ENCODE measurements at regions not wholly inside any gene's neighbourhood (a gene's known extent, or its start where the extent isn't known, plus 50 kb on each side); places are given as distances from the start of the nearest gene placed in this dataset.

GRCh38 chr16:16881814-16882213, 502.9 kb downstream of the NPIPA7 start:
- H3K4me3 ChIP-seq (ENCODE audit: low read depth in 1 of 3, low read length in 3 of 3), result no peak overlapping the region
- no peaks in the 10 kb centered on the region for H3K36me3 ChIP-seq (ENCODE audit: control insufficient read depth in 4 of 4, insufficient read depth in 3 of 4, low read depth in 1 of 4, low read length in 3 of 4)
- no peak for DNase-seq (ENCODE audit: low spot score)
- H3K4me1 ChIP-seq (ENCODE audit: control insufficient read depth in 4 of 4, insufficient read depth in 4 of 4, low read length in 3 of 4), result no peaks in the 10 kb centered on the region
- no peak overlapping the region for H3K9ac ChIP-seq (ENCODE audit: low read depth in 1 of 2, low read length in 2 of 2)
- H3K9me3 ChIP-seq (ENCODE audit: control insufficient read depth in 4 of 4, low read length in 3 of 4), result no peaks in the 10 kb centered on the region
- H3K27ac ChIP-seq (ENCODE audit: low read depth in 1 of 2, low read length in 2 of 2), result no peak overlapping the region
- no peak for TF ChIP-seq SP1 (IDR thresholded peaks at IDR 0.05)
- TF ChIP-seq GABPA (IDR thresholded peaks at IDR 0.05 in 1 of 2, conservative IDR thresholded peaks at IDR 0.05 in 1 of 2), result no peak
- TF ChIP-seq EGR1 (IDR thresholded peaks at IDR 0.05; ENCODE audit: low read depth in 2 of 2), result no peak
- no peak for TF ChIP-seq RXRA (IDR thresholded peaks at IDR 0.05)
- TF ChIP-seq MAX (IDR thresholded peaks at IDR 0.05), result no peak
- no peak for TF ChIP-seq HNF4A (conservative IDR thresholded peaks at IDR 0.05)
- TF ChIP-seq ATF3 (IDR thresholded peaks at IDR 0.05), result no peak
- no peak for TF ChIP-seq TAF1 (conservative IDR thresholded peaks at IDR 0.05)
- no peak for TF ChIP-seq RAD21 (IDR thresholded peaks at IDR 0.05)
- TF ChIP-seq ZBTB33 (IDR thresholded peaks at IDR 0.05), result no peak
- no peak for TF ChIP-seq JUND (IDR thresholded peaks at IDR 0.05)
- TF ChIP-seq FOXA1 (IDR thresholded peaks at IDR 0.05), result no peak
- no peak for TF ChIP-seq REST (IDR thresholded peaks at IDR 0.05)
- TF ChIP-seq YY1 (IDR thresholded peaks at IDR 0.05), result no peak
- peaks cover 0 to 7% (median 1%) of the 10 kb centered on the region in 4 donors for H3K27me3 ChIP-seq (ENCODE audit: control insufficient read depth in 4 of 4, insufficient read depth in 4 of 4, low read length in 3 of 4)
- 59% methylated on average over 7 of the region's 7 CpGs for WGBS

- no peak overlapping the region for H3K9ac ChIP-seq (ENCODE audit: low read depth in 1 of 2, low read length in 2 of 2)
- 75% methylated on average over 3 of the region's 3 CpGs for WGBS
- no peaks in the 10 kb centered on the region for H3K4me1 ChIP-seq (ENCODE audit: control insufficient read depth in 4 of 4, insufficient read depth in 4 of 4, low read length in 3 of 4)
- no peak for DNase-seq (ENCODE audit: low spot score)
- H3K36me3 ChIP-seq (ENCODE audit: control insufficient read depth in 4 of 4, insufficient read depth in 3 of 4, low read depth in 1 of 4, low read length in 3 of 4), result no peaks in the 10 kb centered on the region
- no peak overlapping the region for H3K27ac ChIP-seq (ENCODE audit: low read depth in 1 of 2, low read length in 2 of 2)
- H3K27me3 ChIP-seq (ENCODE audit: control insufficient read depth in 4 of 4, insufficient read depth in 4 of 4, low read length in 3 of 4), result peaks cover 0 to 7% (median 1%) of the 10 kb centered on the region in 4 donors
- H3K4me3 ChIP-seq (ENCODE audit: low read depth in 1 of 3, low read length in 3 of 3), result no peak overlapping the region
- no peaks in the 10 kb centered on the region for H3K9me3 ChIP-seq (ENCODE audit: control insufficient read depth in 4 of 4, low read length in 3 of 4)
- TF ChIP-seq RXRA (IDR thresholded peaks at IDR 0.05) (no peak), YY1 (IDR thresholded peaks at IDR 0.05) (no peak), TAF1 (conservative IDR thresholded peaks at IDR 0.05) (no peak), EGR1 (IDR thresholded peaks at IDR 0.05; ENCODE audit: low read depth in 2 of 2) (no peak), REST (IDR thresholded peaks at IDR 0.05) (no peak), NR2F2 (IDR thresholded peaks at IDR 0.05) (no peak), SP1 (IDR thresholded peaks at IDR 0.05) (no peak), GABPA (IDR thresholded peaks at IDR 0.05 in 1 of 2, conservative IDR thresholded peaks at IDR 0.05 in 1 of 2) (no peak), ATF3 (IDR thresholded peaks at IDR 0.05) (no peak), HNF4G (IDR thresholded peaks at IDR 0.05) (no peak), CTCF (IDR thresholded peaks at IDR 0.05; ENCODE audit: low read depth, low read length, missing input control) (no peak), MAX (IDR thresholded peaks at IDR 0.05) (no peak), JUND (IDR thresholded peaks at IDR 0.05) (no peak), FOXA1 (IDR thresholded peaks at IDR 0.05) (no peak)
Measured at GRCh38 chr16:16882766-16883165, 503.8 kb downstream of the NPIPA7 start.

Measured in liver (tissue), 8 donors.